Vagina (tissue), 2 donors: ENCODE measurements at regions not wholly inside any gene's neighbourhood (a gene's known extent, or its start where the extent isn't known, plus 50 kb on each side); places are given as distances from the start of the nearest gene placed in this dataset.

Experiments
- CTCF ChIP-seq, 3 experiments: fragments of 450-650 bp in 2 of 3; fragments of 200-600 bp in 1 of 3; sonication (generic) in 1 of 3; IDR thresholded peaks; one replicate each; pipeline ENCODE4 v1.5.1; 2017 to 2019; ENCODE audit warnings: antibody characterized with exemption in 3 of 3, mild to moderate bottlenecking in 2 of 3, moderate library complexity in 2 of 3
- POLR2A ChIP-seq, 2 donors: fragments of 450-650 bp; IDR thresholded peaks; one replicate each; pipeline ENCODE4 v1.6.1; 2017; ENCODE audit warnings: antibody characterized with exemption in 2 of 2, mild to moderate bottlenecking in 2 of 2, moderate library complexity in 2 of 2

GRCh38 chr3:194866236-194866635, 180.6 kb downstream of the FAM43A start:
- TF ChIP-seq CTCF (IDR thresholded peaks at IDR 0.05) (no peak), POLR2A (IDR thresholded peaks at IDR 0.05) (no peak)
